HG02571 (cell line): ENCODE measurements at regions not wholly inside any gene's neighbourhood (a gene's known extent, or its start where the extent isn't known, plus 50 kb on each side); places are given as distances from the start of the nearest gene placed in this dataset.

Source experiments
- ATAC-seq: cut with Tn5 transposase; IDR thresholded peaks from one replicate; pipeline ENCODE4 v1.9.1; 2021; ENCODE audit warnings: mild to moderate bottlenecking, moderate library complexity; ENCODE audit not compliant: unreplicated experiment

DNA sequence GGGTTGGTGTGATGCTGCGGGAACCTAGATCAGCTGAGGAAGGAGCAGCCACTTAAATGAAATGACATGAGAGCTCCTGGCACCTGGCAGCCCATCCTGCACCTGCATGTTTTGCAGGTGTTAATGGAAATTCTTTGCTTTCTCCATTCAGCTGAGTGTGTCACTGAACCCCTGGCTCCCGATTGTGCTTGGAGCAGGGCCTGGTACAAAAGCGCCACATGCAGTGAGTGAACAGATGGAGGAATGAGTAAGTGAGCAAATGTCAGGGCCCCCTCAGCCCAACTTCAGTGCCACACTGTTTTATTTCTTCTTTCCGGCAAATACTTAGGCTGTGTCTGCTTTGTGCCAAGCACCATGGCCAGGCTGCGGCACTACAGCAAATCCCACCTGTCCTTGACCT is 132.2 kb downstream of the ASB7 start:
- no peak for ATAC-seq

- no peak for ATAC-seq
These were observed 133.0 kb downstream of the ASB7 start for GRCh38 chr15:100735129-100736053.

GRCh38 chr15:100737214-100737613 is 134.8 kb downstream of the ASB7 start:
- no peak for ATAC-seq

GRCh38 chr15:100738614-100739013 is 136.2 kb downstream of the ASB7 start:
- ATAC-seq = no peak

GRCh38 chr15:100740138-100740537 is 137.7 kb downstream of the ASB7 start:
- no peak for ATAC-seq

DNA sequence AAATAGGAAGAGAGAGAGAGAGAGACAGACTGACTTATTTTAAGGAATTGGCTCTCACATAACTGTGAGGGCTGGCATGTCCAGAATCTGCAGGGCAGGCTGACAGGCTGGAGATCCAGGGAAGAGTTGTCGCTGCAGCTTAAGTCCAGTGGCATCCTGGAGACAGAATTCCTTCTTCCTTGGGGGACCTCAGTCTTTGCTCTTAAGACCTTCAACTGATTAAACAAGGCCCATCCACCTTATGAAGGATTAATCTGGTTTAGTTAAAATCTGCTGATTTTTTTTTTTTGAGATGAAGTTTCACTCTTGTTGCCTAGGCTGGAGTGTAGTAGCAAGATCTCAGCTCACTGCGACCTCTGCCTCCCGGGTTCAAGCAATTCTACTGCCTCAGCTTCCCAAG is 128.0 kb upstream of the ALDH1A3 start:
- ATAC-seq = no peak

- ATAC-seq = no peak
These were observed 126.1 kb upstream of the ALDH1A3 start for GRCh38 chr15:100753503-100753902.

GRCh38 chr15:100757661-100758060 is 122.0 kb upstream of the ALDH1A3 start:
- ATAC-seq = no peak

- no peak for ATAC-seq
These were observed 121.1 kb upstream of the ALDH1A3 start for GRCh38 chr15:100758555-100758954.

DNA sequence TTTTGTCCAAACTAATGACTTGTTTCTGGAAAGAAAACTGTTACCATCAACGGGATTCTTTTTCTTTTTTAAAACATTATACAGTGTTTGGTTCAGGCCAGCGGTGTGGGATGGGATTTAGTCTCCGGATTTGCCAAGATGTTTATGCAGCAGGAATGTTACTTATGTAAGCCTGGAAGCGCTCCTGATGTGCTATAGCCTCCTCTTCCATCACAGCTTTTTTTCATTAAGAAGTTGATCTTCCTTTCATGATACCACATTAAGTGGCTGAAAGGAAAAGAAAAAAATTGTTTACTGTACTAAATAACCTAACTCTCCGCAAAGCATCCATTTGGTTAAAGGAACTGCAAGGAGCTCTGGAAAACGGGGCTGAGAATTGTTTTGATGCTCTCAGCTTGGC is 120.5 kb upstream of the ALDH1A3 start:
- ATAC-seq = no peak

GRCh38 chr15:100759698-100760356 is 119.8 kb upstream of the ALDH1A3 start:
- no peak for ATAC-seq

GRCh38 chr15:100760357-100760903 is 119.2 kb upstream of the ALDH1A3 start:
- ATAC-seq = no peak

GRCh38 chr15:100761290-100761935 is 118.2 kb upstream of the ALDH1A3 start:
- ATAC-seq = no peak

DNA sequence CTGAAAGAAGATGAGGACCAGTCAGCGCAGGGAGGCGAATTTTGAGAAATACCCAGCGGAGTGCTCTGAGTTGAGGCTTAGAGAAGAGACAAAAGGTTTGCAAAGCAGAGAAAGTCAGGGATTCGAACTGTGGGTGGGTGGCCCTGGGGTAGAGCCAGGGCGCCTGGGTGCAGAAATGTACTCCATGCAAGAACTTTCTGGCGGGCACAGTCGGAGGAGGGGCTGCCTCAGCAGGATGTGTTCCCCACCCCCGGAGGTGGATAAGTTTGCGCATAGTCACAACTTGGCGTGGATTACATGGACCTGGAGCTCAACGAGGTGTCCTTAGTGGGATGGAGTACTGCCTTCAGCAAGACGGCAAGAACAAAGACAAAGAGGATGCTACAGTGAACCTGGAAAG is 117.3 kb upstream of the ALDH1A3 start:
- no peak for ATAC-seq

DNA sequence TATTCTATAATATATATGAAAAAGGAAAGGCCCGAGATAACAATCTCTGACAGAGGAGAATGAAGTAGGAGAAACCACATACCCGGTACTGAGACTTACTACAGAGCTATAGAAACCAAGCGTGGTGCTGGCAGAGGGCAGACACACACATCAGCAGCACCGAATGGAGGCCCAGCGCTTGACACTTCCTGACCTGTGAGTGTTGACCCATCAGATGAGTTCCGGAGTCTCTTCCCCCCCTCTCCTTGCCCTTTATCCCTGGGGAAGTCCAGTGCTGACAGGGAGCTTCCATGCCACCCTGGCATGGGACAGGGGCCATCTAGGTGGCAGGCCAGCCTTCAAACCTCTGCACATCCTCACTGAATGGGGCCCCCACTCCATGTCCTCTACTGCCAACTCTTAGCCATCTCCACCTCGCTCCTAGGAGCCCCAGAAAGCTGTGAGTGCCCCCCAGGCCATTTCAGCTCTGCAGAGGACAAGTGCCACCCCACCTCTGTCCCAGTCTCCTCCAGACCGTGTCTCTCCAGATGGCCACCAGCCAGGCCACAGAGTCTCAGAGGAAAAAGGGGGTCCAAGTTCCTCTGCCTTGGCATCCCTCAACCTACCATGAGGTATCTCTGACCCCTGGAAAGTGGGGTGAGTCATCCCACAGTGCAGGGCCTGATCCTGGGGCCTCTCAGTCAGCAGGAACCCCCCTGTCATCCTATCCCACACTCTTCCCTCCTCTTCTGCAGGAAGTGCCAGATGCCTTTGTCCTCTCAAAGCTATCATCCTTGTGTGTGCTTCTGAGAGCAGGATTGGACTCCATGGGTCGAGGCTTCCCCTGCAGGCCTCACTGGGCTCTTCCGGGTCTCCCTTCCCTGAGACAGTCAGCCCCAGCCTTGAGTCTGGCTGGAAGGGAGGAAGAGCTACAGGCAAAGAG is 116.5 kb upstream of the ALDH1A3 start:
- no peak for ATAC-seq

- ATAC-seq = no peak
These were observed 115.5 kb upstream of the ALDH1A3 start for GRCh38 chr15:100763835-100764750.

- ATAC-seq = no peak
These were observed 114.7 kb upstream of the ALDH1A3 start for GRCh38 chr15:100764778-100765466.

DNA sequence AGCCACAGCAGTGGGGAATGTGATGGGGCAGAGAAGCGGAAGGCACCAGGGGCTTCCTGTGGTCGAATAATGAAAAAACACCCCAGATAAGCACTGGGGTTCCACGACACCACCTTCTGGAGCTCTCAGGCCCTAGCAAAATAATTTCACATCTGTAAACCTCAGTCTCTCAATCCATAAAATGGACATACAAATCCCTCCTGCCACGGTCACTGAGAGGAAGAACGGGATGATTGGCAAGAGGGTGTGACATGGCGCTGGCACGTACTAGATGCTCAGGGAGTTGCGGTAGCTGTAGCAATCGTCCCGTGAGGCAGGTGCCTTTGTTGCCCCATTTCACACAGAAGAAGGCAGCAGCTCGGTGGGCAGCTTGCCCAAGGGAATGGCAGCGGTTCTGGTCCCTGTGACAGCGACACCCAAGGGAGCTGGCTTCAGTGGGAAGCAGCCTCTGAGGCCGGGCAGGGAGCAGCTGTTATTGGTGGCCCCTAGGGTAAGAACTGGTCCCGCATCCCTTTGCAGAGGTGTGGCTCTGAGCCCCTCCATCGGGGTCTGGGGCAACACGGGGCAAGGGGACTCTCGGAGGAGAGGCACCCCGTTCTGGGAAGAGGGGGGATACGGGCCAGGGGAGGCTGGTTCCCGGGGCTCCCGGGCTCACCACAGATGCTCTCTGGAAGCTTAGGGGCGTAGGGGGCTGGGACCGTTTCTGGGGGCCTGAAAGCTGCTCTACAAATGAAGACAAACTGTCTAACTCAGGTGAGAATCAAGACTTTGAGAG is 114.0 kb upstream of the ALDH1A3 start:
- no peak for ATAC-seq
